Osteocyte (in vitro differentiated cells): ENCODE measurements at regions not wholly inside any gene's neighbourhood (a gene's known extent, or its start where the extent isn't known, plus 50 kb on each side); places are given as distances from the start of the nearest gene placed in this dataset.

Source experiments
- DNase-seq: peaks from one replicate; pipeline ENCODE4 v3.0.0; 2021; ENCODE audit warnings: mixed read lengths; ENCODE audit not compliant: unreplicated experiment; ENCODE audit errors: extremely low spot score
- H3K27ac Mint-ChIP-seq: one replicate; pipeline ENCODE4 v1.8.0; 2021; ENCODE audit warnings: mild to moderate bottlenecking, mixed read lengths; ENCODE audit not compliant: unreplicated experiment
- H3K27me3 Mint-ChIP-seq: one replicate; pipeline ENCODE4 v1.8.0; 2021; ENCODE audit warnings: mixed read lengths; ENCODE audit not compliant: unreplicated experiment
- H3K36me3 Mint-ChIP-seq: one replicate; pipeline ENCODE4 v1.8.0; 2021; ENCODE audit warnings: mixed read lengths; ENCODE audit not compliant: unreplicated experiment
- H3K4me1 Mint-ChIP-seq: one replicate; pipeline ENCODE4 v1.8.0; 2021; ENCODE audit warnings: mixed read lengths; ENCODE audit not compliant: unreplicated experiment
- H3K4me3 Mint-ChIP-seq: one replicate; pipeline ENCODE4 v1.8.0; 2021; ENCODE audit warnings: mild to moderate bottlenecking, moderate library complexity, mixed read lengths; ENCODE audit not compliant: unreplicated experiment
- H3K9me3 Mint-ChIP-seq: one replicate; pipeline ENCODE4 v1.8.0; 2021; ENCODE audit warnings: mixed read lengths; ENCODE audit not compliant: unreplicated experiment
- CTCF ChIP-seq: fragments of 200-600 bp; sonication (generic); IDR thresholded peaks from 2 replicates; pipeline ENCODE4 v1.5.0; 2021; ENCODE audit warnings: antibody characterized with exemption, mild to moderate bottlenecking, moderate library complexity

DNA sequence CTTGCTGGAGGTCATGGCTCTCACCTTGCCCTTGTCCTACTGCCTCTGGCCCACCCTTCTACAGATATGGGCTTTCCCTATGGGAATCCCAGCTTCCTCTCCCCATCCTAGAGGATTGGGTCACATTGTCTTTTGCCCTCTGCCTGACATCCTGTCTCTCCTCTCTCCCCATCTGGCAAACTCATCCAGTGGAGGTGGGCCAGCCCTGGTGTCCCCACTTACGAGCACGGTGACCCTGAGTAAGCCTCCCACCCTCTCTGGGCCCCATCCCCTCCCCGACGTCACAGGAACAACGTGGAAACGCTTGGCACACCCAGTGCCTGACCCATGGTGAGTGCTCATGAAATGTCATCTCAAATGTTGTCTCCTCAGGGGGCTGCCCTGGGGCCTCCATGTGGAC, 56.1 kb upstream of the ID3 start:
- Mint-ChIP-seq H3K4me1 (peaks cover 2% of the 10 kb centered on the region), H3K9me3 (no peaks in the 10 kb centered on the region), H3K4me3 (no peak overlapping the region), H3K36me3 (peaks cover 4% of the 10 kb centered on the region), H3K27ac (no peak overlapping the region), H3K27me3 (peaks cover 31% of the 10 kb centered on the region)
- DNase-seq = no peak
- no peak for TF ChIP-seq CTCF

DNA sequence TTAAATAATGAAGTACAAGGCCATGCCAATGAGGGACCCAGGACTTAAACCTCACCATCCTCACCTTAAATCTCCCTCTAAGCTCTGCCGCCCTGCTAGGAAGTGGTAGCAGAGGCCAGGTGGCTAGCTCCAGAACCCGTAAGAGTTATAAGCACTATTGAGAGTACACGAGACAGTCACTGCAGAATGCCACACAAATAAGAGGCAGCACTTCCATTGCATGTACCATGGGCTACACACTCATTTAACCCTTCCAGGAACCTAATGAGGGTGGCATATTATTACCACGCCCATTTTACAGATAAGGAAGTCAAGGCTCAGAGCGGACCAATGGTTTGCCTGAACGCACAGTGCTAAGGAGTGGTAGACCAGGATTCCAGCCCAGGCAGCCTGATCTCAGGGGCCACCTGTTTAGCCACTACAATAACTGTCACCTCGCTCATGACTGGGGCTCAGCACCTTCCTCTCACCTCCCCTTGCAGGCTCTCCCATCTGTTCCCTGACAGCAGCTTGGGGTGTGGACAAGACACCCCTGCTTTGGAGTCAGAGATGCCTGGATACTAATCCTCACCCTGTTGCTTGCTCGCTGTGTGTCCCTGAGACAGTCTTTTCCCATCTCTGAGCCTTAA, 54.8 kb upstream of the ID3 start:
- Mint-ChIP-seq H3K4me1 (no peaks in the 10 kb centered on the region), H3K36me3 (peaks cover 4% of the 10 kb centered on the region), H3K27ac (no peak overlapping the region), H3K9me3 (no peaks in the 10 kb centered on the region), H3K27me3 (peaks cover 23% of the 10 kb centered on the region), H3K4me3 (no peak overlapping the region)
- DNase-seq = no peak
- TF ChIP-seq CTCF = no peak

DNA sequence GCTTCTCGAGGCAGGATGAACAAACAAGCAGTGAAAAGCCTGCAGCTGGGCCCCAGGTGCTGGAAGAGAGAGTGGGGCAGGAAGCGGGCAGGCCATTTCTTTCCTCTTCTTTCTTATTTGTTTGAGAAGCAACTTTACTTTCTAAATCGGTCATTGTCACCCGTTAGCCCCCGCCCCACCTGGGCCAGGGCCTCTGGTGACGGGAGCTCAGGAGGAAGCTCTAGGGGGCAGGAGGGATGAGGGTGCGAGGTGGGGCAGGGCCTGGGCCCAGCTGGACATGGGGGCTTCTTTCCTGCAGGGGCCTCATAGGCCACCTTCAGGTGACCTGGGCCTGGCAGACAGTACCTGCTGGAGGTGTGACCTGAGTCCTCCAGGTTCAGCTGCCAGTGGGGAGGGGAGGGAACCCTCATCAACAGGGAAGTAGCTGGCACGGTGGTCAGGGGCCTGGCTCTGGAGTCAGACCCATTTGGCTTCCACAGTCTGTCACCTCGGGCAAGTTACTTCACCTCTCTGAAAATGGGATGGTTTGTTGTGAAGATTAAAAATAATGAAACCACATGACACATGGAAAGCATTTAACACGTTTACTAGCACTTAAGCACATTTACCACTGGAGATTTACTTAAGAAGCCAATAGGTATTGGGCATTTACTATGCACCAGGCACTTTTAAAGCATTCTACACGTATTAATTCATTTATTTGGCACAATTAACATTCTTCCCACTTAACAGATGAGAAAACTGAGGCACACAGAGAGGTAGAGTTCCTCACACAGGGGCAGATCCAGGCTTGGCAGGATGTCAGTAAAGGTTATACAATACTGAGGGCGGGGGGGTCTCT, 54.1 kb upstream of the ID3 start:
- Mint-ChIP-seq H3K4me3 (no peak overlapping the region), H3K9me3 (no peaks in the 10 kb centered on the region), H3K27ac (no peak overlapping the region), H3K4me1 (no peaks in the 10 kb centered on the region), H3K36me3 (peaks cover 2% of the 10 kb centered on the region), H3K27me3 (peaks cover 21% of the 10 kb centered on the region)
- DNase-seq = no peak
- no peak for TF ChIP-seq CTCF

GRCh38 chr1:23611601-23612327, 52.5 kb upstream of the ID3 start:
- Mint-ChIP-seq H3K36me3 (peaks cover 2% of the 10 kb centered on the region), H3K27ac (no peak overlapping the region), H3K27me3 (peaks cover 12% of the 10 kb centered on the region), H3K4me1 (no peaks in the 10 kb centered on the region), H3K4me3 (no peak overlapping the region), H3K9me3 (no peaks in the 10 kb centered on the region)
- no peak for TF ChIP-seq CTCF
- no peak for DNase-seq

GRCh38 chr1:23610677-23611076, 51.4 kb upstream of the ID3 start:
- H3K27ac Mint-ChIP-seq = no peak overlapping the region
- peaks cover 12% of the 10 kb centered on the region for H3K27me3 Mint-ChIP-seq
- H3K4me3 Mint-ChIP-seq = no peak overlapping the region

More at GRCh38 chr1:23610677-23611076, 51.4 kb upstream of the ID3 start:
- Mint-ChIP-seq H3K36me3 (peaks cover 2% of the 10 kb centered on the region), H3K9me3 (no peaks in the 10 kb centered on the region), H3K4me1 (no peaks in the 10 kb centered on the region)
- TF ChIP-seq CTCF = no peak
- DNase-seq = no peak
